Progenitor cell of endocrine pancreas (in vitro differentiated cells): ENCODE measurements at regions not wholly inside any gene's neighbourhood (a gene's known extent, or its start where the extent isn't known, plus 50 kb on each side); places are given as distances from the start of the nearest gene placed in this dataset.

Source experiments
- DNase-seq: peaks from one replicate; pipeline ENCODE4 v3.0.0; 2021; ENCODE audit warnings: low spot score; ENCODE audit not compliant: unreplicated experiment
- H3K27ac Mint-ChIP-seq: 2 replicates; pipeline ENCODE4 v1.8.0; 2021; ENCODE audit warnings: mild to moderate bottlenecking, moderate library complexity, mixed read lengths
- H3K27me3 Mint-ChIP-seq: 2 replicates; pipeline ENCODE4 v1.8.0; 2021; ENCODE audit warnings: mixed read lengths
- H3K36me3 Mint-ChIP-seq: 2 replicates; pipeline ENCODE4 v1.8.0; 2022; ENCODE audit warnings: mixed read lengths; ENCODE audit not compliant: insufficient read depth
- H3K4me1 Mint-ChIP-seq: 2 replicates; pipeline ENCODE4 v1.8.0; 2021; ENCODE audit warnings: low read depth, mixed read lengths
- H3K4me3 Mint-ChIP-seq: 2 replicates; pipeline ENCODE4 v1.8.0; 2021; ENCODE audit warnings: low read depth, mild to moderate bottlenecking, moderate library complexity, mixed read lengths
- H3K9me3 Mint-ChIP-seq: 2 replicates; pipeline ENCODE4 v1.8.0; 2021; ENCODE audit warnings: low read depth, mixed read lengths
- TF ChIP-seq, protein P1 (sequence below): fragments of 200-600 bp; sonication (generic); IDR thresholded peaks from one replicate; pipeline ENCODE4 v1.5.0; 2021; ENCODE audit warnings: antibody characterized with exemption, mild to moderate bottlenecking; ENCODE audit not compliant: unreplicated experiment

DNA sequence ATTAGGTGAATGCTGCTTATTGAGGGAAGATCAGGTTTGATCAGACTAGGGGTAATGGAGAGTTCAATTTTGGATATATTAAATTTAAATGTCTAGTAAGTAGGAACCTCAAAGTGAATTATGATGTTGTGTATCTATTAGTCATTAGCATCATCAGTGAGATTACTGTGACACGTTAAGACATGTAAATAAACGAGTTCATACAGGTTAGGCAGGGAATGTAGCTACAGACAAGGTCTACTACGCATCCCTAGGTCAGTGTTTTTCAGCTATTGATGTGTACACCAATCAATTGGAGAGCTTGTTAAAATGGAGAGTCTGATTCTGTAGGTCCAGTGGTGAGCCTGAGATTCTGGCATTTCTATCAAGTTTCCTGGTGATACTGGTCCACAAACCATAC lies 120.1 kb upstream of the LRRC4C start:
- Mint-ChIP-seq H3K4me3 (no peak overlapping the region), H3K27ac (no peak overlapping the region), H3K36me3 (no peaks in the 10 kb centered on the region), H3K4me1 (no peaks in the 10 kb centered on the region), H3K9me3 (no peaks in the 10 kb centered on the region), H3K27me3 (no peaks in the 10 kb centered on the region)
- TF ChIP-seq, protein P1, sequence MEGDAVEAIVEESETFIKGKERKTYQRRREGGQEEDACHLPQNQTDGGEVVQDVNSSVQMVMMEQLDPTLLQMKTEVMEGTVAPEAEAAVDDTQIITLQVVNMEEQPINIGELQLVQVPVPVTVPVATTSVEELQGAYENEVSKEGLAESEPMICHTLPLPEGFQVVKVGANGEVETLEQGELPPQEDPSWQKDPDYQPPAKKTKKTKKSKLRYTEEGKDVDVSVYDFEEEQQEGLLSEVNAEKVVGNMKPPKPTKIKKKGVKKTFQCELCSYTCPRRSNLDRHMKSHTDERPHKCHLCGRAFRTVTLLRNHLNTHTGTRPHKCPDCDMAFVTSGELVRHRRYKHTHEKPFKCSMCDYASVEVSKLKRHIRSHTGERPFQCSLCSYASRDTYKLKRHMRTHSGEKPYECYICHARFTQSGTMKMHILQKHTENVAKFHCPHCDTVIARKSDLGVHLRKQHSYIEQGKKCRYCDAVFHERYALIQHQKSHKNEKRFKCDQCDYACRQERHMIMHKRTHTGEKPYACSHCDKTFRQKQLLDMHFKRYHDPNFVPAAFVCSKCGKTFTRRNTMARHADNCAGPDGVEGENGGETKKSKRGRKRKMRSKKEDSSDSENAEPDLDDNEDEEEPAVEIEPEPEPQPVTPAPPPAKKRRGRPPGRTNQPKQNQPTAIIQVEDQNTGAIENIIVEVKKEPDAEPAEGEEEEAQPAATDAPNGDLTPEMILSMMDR = no peak
- no peak for DNase-seq

DNA sequence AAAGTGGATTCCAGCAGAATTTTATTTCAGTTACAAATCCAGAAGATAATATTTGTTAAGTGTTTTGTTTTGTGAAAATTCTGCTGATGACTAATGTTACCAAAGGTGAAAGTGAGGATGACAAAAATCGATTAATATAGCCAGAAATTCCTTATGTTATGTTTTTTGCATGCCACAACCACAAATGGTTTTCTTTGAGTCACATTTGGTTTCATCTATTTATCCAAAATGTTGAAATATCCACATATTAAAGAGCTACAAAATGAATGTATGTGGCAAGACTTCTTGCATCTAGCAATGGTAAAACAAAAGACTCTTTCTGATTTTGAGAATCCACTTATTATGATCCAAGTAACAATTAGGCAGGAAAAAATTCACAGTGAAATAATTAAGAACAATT lies 150.1 kb upstream of the LRRC4C start:
- Mint-ChIP-seq H3K27ac (no peak overlapping the region), H3K4me3 (no peak overlapping the region), H3K36me3 (no peaks in the 10 kb centered on the region), H3K4me1 (peaks cover 4% of the 10 kb centered on the region), H3K27me3 (no peaks in the 10 kb centered on the region), H3K9me3 (peaks cover 9% of the 10 kb centered on the region)
- TF ChIP-seq, protein P1 = no peak
- no peak for DNase-seq

DNA sequence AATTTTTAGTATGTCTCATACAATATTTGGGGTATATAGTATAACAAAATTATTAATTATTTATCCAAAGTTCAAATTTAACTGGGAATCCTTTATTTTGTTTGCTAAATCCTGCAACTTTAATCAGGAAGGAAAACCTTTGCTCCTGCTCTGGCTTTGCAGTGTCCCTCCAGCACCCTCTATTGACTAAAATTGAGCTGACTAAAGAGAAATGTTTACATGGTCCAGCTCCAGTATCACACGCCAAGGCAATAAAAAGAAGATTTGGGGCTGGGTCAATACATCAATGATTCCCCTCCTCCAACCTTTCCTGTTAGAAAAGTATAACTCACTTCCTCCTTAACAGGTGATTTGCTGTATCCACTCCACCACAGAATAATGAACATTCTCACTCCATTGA lies 153.0 kb upstream of the LRRC4C start:
- Mint-ChIP-seq H3K4me3 (no peak overlapping the region), H3K9me3 (peaks cover 18% of the 10 kb centered on the region), H3K36me3 (no peaks in the 10 kb centered on the region), H3K4me1 (peaks cover 4% of the 10 kb centered on the region), H3K27me3 (no peaks in the 10 kb centered on the region), H3K27ac (no peak overlapping the region)
- TF ChIP-seq, protein P1 = peak; percentile 24
- no peak for DNase-seq

DNA sequence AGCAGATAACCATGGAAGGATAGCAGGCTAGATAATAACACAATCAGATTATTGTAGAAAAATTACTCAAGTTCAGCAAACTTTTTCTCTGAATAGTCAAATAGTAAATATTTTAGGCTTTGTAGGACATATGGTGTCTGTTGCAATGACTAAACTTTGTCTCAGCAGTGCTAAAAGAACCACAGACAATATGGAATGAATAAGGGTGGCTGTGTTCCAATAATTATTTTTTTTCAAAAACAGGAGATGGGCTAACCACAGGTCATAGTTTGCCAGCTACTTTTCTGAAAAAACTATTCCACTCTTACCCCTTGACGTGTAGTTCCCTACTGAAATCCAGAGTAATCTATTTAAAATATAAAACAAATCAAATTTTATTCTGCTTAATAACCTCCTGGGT lies 153.9 kb upstream of the LRRC4C start:
- H3K27me3 Mint-ChIP-seq = no peaks in the 10 kb centered on the region
- peaks cover 4% of the 10 kb centered on the region for H3K4me1 Mint-ChIP-seq
- TF ChIP-seq, protein P1 = no peak
- H3K27ac Mint-ChIP-seq = no peak overlapping the region
- no peaks in the 10 kb centered on the region for H3K36me3 Mint-ChIP-seq
- no peak overlapping the region for H3K4me3 Mint-ChIP-seq
- DNase-seq = no peak
- peaks cover 18% of the 10 kb centered on the region for H3K9me3 Mint-ChIP-seq

DNA sequence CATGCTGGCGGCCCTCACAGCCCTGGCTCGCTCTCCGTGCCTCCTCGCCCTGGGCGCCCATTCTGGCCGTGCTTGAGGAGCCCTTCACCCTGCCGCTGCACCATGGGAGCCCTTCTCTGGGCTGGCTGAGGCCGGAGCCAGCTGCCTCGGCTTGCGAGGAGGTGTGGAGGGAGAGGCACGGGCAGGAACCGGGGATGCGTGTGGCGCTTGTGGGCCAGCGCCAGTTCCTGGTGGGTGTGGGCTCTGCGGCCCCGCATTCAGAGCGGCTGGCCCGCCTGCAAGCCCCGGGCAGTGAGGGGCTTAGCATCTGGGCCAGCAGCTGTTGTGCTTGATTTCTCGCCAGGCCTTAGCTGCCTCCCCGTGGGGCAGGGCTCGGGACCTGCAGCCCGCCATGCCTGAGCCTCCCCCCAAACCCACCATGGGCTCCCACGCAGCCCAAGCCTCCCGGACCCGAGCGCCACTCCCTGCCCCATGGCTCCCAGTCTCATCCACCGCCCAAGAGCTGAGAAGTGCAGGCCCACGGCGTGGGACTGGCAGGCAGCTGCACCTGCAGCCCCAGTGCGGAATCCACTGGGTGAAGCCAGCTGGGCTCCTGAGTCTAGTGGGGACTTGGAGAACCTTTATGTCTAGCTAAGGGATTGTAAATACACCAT lies 163.4 kb upstream of the LRRC4C start:
- Mint-ChIP-seq H3K27me3 (no peaks in the 10 kb centered on the region), H3K4me3 (no peak overlapping the region), H3K36me3 (no peaks in the 10 kb centered on the region), H3K27ac (no peak overlapping the region), H3K4me1 (no peaks in the 10 kb centered on the region), H3K9me3 (peaks cover 11% of the 10 kb centered on the region)
- DNase-seq = no peak
- TF ChIP-seq, protein P1 = no peak
